Keratinocyte (primary cell): ENCODE measurements at regions not wholly inside any gene's neighbourhood (a gene's known extent, or its start where the extent isn't known, plus 50 kb on each side); places are given as distances from the start of the nearest gene placed in this dataset.

Source experiments
- DNase-seq: peaks from one replicate; pipeline ENCODE4 v3.0.0-alpha.2; 2011; ENCODE audit warnings: low read depth, missing footprints, low spot score
- FAIRE-seq: peaks from 2 replicates; lab custom pipeline; 2011; peaks lifted over from hg19 to GRCh38; lab: Jason Lieb, UNC
- H2AFZ ChIP-seq: 2 replicates; pipeline ENCODE4 v1.6.0; 2012; ENCODE audit warnings: low read length, control low read depth, inconsistent platforms; ENCODE audit not compliant: control insufficient read depth
- H3K27ac ChIP-seq: 2 replicates; pipeline ENCODE4 v1.5.1; 2011; ENCODE audit warnings: low read length; ENCODE audit not compliant: control insufficient read depth, insufficient read depth
- H3K27me3 ChIP-seq: 3 replicates; pipeline ENCODE4 v1.6.0; 2011; ENCODE audit warnings: low read length; ENCODE audit not compliant: control insufficient read depth, insufficient read depth; ENCODE audit errors: extremely low read depth
- H3K36me3 ChIP-seq, 2 experiments: 2 replicates in 1 of 2; 3 replicates in 1 of 2; pipeline ENCODE4 v1.5.1; 2011; ENCODE audit warnings: low read length in 2 of 2, mild to moderate bottlenecking in 1 of 2; ENCODE audit not compliant: control insufficient read depth in 2 of 2, insufficient read depth in 2 of 2; ENCODE audit errors: extremely low read depth in 1 of 2
- H3K4me1 ChIP-seq: 3 replicates; pipeline ENCODE4 v1.5.1; 2011; ENCODE audit warnings: low read length; ENCODE audit not compliant: control insufficient read depth, insufficient read depth; ENCODE audit errors: extremely low read depth
- H3K4me2 ChIP-seq: 3 replicates; pipeline ENCODE4 v1.6.0; 2011; ENCODE audit warnings: low read depth, low read length; ENCODE audit not compliant: control insufficient read depth, insufficient read depth; ENCODE audit errors: extremely low read depth
- H3K4me3 ChIP-seq, 3 experiments: fragments of 200-600 bp in 1 of 3; sonication (generic) in 1 of 3; 2 replicates in 2 of 3; 3 replicates in 1 of 3; pipeline ENCODE4 v1.5.1; 2011 to 2016; ENCODE audit warnings: low read length in 3 of 3, mild to moderate bottlenecking in 3 of 3, control low read depth in 2 of 3, inconsistent platforms in 1 of 3, low read depth in 1 of 3, mixed read lengths in 1 of 3, mixed run types in 1 of 3, moderate library complexity in 1 of 3; ENCODE audit not compliant: control insufficient read depth in 2 of 3, insufficient read depth in 2 of 3; ENCODE audit errors: extremely low read depth in 1 of 3
- H3K79me2 ChIP-seq: 2 replicates; pipeline ENCODE4 v1.6.0; 2012; ENCODE audit warnings: low read length; ENCODE audit not compliant: control insufficient read depth, insufficient read depth
- H3K9ac ChIP-seq: 3 replicates; pipeline ENCODE4 v1.6.0; 2011; ENCODE audit warnings: low read length; ENCODE audit not compliant: control insufficient read depth, insufficient read depth; ENCODE audit errors: extremely low read depth
- H3K9me1 ChIP-seq: 3 replicates; pipeline ENCODE4 v1.6.0; 2011; ENCODE audit warnings: low read length; ENCODE audit not compliant: control insufficient read depth, insufficient read depth; ENCODE audit errors: extremely low read depth
- H3K9me3 ChIP-seq: 2 replicates; pipeline ENCODE4 v1.5.1; 2012; ENCODE audit warnings: low read depth, low read length; ENCODE audit not compliant: control insufficient read depth
- H4K20me1 ChIP-seq: 3 replicates; pipeline ENCODE4 v1.6.0; 2011; ENCODE audit warnings: low read length; ENCODE audit not compliant: control insufficient read depth, insufficient read depth; ENCODE audit errors: extremely low read depth
- CTCF ChIP-seq, 3 experiments: IDR thresholded peaks in 1 of 3; conservative IDR thresholded peaks in 1 of 3; optimal IDR thresholded peaks in 1 of 3; 2 replicates in 2 of 3; 3 replicates in 1 of 3; pipeline versions ENCODE3 to v1.5.1; 2011; ENCODE audit warnings: low read length in 3 of 3, mild to moderate bottlenecking in 3 of 3, moderate library complexity in 2 of 3, control low read depth in 1 of 3, inconsistent platforms in 1 of 3; ENCODE audit not compliant: insufficient read depth in 2 of 3; ENCODE audit errors: extremely low read depth in 1 of 3
- EZH2 ChIP-seq: IDR thresholded peaks from one replicate; pipeline ENCODE4 v1.6.1; 2012; ENCODE audit warnings: inconsistent platforms, mild to moderate bottlenecking, low read length, moderate library complexity
- dilution Hi-C: fragments of 300-500 bp; cut with MboI; formaldehyde crosslinking; loops from one replicate; pipeline ENCODE4 v1.7.0; 2020; ENCODE audit warnings: low sequenced_read_pairs; ENCODE audit not compliant: extremely low pct_ligation_motif_present

GRCh38 chr6:137323860-137324259, 104.7 kb upstream of the IFNGR1 start:
- Histone ChIP-seq H2AFZ (no peak overlapping the region), H3K27me3 (no peaks in the 10 kb centered on the region), H3K9me3 (no peaks in the 10 kb centered on the region), H3K9me1 (no peaks in the 10 kb centered on the region), H3K4me2 (no peak overlapping the region), H3K79me2 (no peaks in the 10 kb centered on the region), H3K4me1 (no peaks in the 10 kb centered on the region), H4K20me1 (no peaks in the 10 kb centered on the region), H3K27ac (no peak overlapping the region), H3K9ac (no peak overlapping the region), H3K4me3 (no peak overlapping the region), H3K36me3 (no peaks in the 10 kb centered on the region)
- DNase-seq (no peak), FAIRE-seq (no peak)
- TF ChIP-seq CTCF (optimal IDR thresholded peaks at IDR 0.05 in 1 of 3, IDR thresholded peaks at IDR 0.05 in 1 of 3, conservative IDR thresholded peaks at IDR 0.05 in 1 of 3; ENCODE audit: extremely low read depth in 1 of 3, insufficient read depth in 2 of 3, low read length in 3 of 3) = no peak
- TF ChIP-seq EZH2 = no peak
- dilution Hi-C loops = no loop called here

GRCh38 chr6:137320271-137320670, 101.1 kb upstream of the IFNGR1 start:
- no peaks in the 10 kb centered on the region for H3K36me3 ChIP-seq
- H3K9me3 ChIP-seq = no peaks in the 10 kb centered on the region
- H3K27me3 ChIP-seq = no peaks in the 10 kb centered on the region
- H3K9me1 ChIP-seq = no peaks in the 10 kb centered on the region
- no peak overlapping the region for H3K4me2 ChIP-seq
- DNase-seq = no peak
- no peaks in the 10 kb centered on the region for H3K79me2 ChIP-seq
- no peak overlapping the region for H3K4me3 ChIP-seq
- TF ChIP-seq EZH2 (no peak), CTCF (optimal IDR thresholded peaks at IDR 0.05 in 1 of 3, IDR thresholded peaks at IDR 0.05 in 1 of 3, conservative IDR thresholded peaks at IDR 0.05 in 1 of 3; ENCODE audit: extremely low read depth in 1 of 3, insufficient read depth in 2 of 3, low read length in 3 of 3) (no peak)
- H3K27ac ChIP-seq = no peak overlapping the region
- no peaks in the 10 kb centered on the region for H4K20me1 ChIP-seq
- FAIRE-seq = no peak
- no peaks in the 10 kb centered on the region for H3K4me1 ChIP-seq
- dilution Hi-C loops = no loop called here
- no peak overlapping the region for H3K9ac ChIP-seq
- H2AFZ ChIP-seq = no peak overlapping the region
